Stimulated activated CD8-positive, alpha-beta memory T cell treated with anti-CD3 and anti-CD28 coated beads, Interleukin-4, amount 100 ng/mL, for 24 hours (primary cell): ENCODE measurements at regions not wholly inside any gene's neighbourhood (a gene's known extent, or its start where the extent isn't known, plus 50 kb on each side); places are given as distances from the start of the nearest gene placed in this dataset.

Experiments used
- DNase-seq: peaks from one replicate; pipeline ENCODE4 v3.0.0-alpha.2; 2020; ENCODE audit warnings: low read depth

- DNase-seq = no peak
Measured at GRCh38 chr3:6512172-6512800, 348.6 kb upstream of the GRM7 start.

- DNase-seq = no peak
Measured at GRCh38 chr3:6516143-6516542, 344.8 kb upstream of the GRM7 start.

- DNase-seq = no peak
Measured at GRCh38 chr3:6516694-6517093, 344.2 kb upstream of the GRM7 start.

- DNase-seq = no peak
Measured at GRCh38 chr3:6518709-6519345, 342.1 kb upstream of the GRM7 start.

- DNase-seq = no peak
Measured at GRCh38 chr3:6521369-6522113, 339.4 kb upstream of the GRM7 start.

GRCh38 chr3:6522191-6522590 lies 338.7 kb upstream of the GRM7 start:
- no peak for DNase-seq

- no peak for DNase-seq
Measured at GRCh38 chr3:6523043-6523442, 337.9 kb upstream of the GRM7 start.

- DNase-seq = no peak
Measured at GRCh38 chr3:6524479-6524878, 336.4 kb upstream of the GRM7 start.

GRCh38 chr3:6526321-6526720 lies 334.6 kb upstream of the GRM7 start:
- no peak for DNase-seq

- no peak for DNase-seq
Measured at GRCh38 chr3:6526861-6527260, 334.1 kb upstream of the GRM7 start.

GRCh38 chr3:6528951-6529350 lies 332.0 kb upstream of the GRM7 start:
- no peak for DNase-seq

- no peak for DNase-seq
Measured at GRCh38 chr3:6531153-6531552, 329.8 kb upstream of the GRM7 start.

GRCh38 chr3:6532101-6532500 lies 328.8 kb upstream of the GRM7 start:
- DNase-seq = no peak

GRCh38 chr3:6540981-6541380 lies 319.9 kb upstream of the GRM7 start:
- no peak for DNase-seq

- no peak for DNase-seq
Measured at GRCh38 chr3:6542795-6543194, 318.1 kb upstream of the GRM7 start.

GRCh38 chr3:6549296-6549695 lies 311.6 kb upstream of the GRM7 start:
- DNase-seq = no peak

GRCh38 chr3:6551165-6551564 lies 309.8 kb upstream of the GRM7 start:
- no peak for DNase-seq

- no peak for DNase-seq
Measured at GRCh38 chr3:6560259-6560658, 300.7 kb upstream of the GRM7 start.

- DNase-seq = no peak
Measured at GRCh38 chr3:6567241-6567640, 293.7 kb upstream of the GRM7 start.

GRCh38 chr3:6568999-6569493 lies 291.9 kb upstream of the GRM7 start:
- DNase-seq = no peak

- DNase-seq = no peak
Measured at GRCh38 chr3:6571448-6571847, 289.5 kb upstream of the GRM7 start.

GRCh38 chr3:6577584-6577983 lies 283.3 kb upstream of the GRM7 start:
- DNase-seq = no peak

GRCh38 chr3:6578526-6578925 lies 282.4 kb upstream of the GRM7 start:
- DNase-seq = no peak
